Activated T-helper 1 cell treated with anti-CD3 and anti-CD28 coated beads, Interleukin-2, amount 50 U/mL, for 16 hours (primary cell): ENCODE measurements at regions not wholly inside any gene's neighbourhood (a gene's known extent, or its start where the extent isn't known, plus 50 kb on each side); places are given as distances from the start of the nearest gene placed in this dataset.
"Not testable (repeated sequence)": the region's sequence is repeated elsewhere in the genome, so short reads cannot be mapped to it uniquely, and the experiment has no call there.

Source experiments
- DNase-seq, 2 donors: peaks; one replicate each; pipeline ENCODE4 v3.0.0-alpha.2; 2020; ENCODE audit warnings: low read depth in 1 of 2, low spot score in 1 of 2

DNA sequence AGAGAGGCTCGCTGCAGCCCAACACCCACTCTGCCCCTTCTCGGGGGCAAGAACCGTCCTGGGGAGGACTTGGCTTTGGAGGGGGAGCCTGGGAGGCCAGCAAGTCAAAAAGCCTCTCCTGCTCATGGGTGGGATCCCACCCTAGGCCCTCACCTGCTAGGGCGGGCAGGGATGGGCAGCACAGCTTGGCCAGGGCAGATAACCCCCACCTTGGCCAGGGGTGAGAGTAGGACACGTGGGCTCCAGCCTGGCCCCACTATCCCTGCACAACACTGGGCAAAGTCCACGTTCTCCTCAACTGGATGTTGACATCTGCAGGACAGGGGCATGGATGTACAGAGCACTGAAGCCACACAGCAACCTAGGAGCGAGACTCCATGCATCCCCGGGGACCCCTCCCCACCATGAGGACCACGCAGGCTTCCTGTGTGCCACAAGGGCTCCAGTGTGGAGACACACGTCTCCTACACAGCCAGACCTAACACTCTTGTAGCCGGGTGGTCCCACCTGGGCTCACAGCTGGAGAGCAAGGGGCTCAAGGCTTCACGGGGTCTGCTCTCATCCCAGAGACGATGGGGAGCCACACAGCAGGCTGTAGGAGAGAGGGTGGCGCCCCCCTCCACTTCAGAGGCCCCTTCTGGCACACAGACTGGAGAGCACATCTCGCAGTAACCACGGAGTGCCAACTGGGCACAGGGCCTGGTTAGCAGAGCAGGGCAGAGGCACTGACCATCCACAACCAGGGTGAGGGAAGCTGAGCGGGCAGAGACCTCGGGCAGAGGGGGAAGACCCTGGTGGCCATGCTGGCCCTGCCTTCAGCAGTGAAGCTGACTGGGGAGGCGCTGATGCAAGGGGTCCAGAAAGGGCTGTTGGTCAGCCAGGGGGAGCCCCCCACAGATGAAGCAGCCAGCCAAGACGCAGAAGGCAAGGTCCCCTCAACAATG lies 171.1 kb downstream of the CRYBB2 start:
- no peak for DNase-seq

DNA sequence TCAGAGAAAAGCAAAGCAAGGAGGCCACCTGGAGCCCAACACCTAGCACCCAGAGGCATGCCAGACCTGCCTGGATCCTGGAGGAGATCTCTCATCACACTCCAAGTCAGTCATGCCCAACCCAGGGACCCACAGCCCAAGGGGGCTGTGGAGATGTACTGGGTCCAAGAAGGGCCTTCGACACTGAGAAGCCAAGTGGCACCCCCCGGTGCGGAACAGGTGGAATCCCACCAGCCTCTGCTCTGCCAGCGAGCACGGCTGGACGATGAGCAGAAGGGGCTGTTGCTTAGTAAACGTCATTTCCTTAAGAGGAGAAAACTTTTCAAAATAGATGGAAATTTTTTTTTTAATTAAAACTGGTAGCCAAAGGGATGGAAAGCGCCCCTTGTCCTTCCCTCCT lies 171.9 kb upstream of the GRK3 start:
- no peak for DNase-seq

DNA sequence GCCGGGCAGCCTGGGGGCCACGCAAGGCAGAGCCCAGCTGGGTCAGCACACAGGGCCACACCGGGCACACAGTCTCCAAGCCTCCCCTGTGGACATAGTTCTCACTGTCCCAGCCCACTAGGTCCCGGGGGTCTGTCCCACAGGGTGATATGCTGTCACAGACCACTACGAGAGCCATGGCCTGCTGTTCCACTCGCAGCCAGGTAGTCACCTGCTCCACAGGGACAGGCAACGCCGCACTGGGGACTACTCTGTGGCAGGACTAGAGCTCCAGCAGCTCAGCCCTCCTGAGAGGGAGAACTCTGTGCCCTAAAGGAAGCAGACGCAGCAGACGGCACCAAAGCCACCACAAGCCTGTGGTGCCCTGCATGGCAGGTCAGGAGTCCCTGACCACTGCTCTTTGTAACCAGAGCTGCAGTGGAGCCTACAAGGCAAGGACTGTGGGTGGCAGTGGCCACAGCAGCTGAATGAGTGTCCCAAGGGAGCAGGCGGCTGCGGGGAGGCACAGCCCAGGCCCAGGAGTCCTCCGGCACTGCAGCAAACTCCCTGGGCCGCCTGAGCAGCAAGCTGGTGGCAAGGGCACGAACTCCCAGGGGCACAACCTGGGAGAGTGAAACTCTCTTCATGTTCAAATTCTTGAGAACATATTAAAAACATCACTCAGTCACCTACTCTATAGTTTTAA lies 171.2 kb upstream of the GRK3 start:
- DNase-seq: no peak

- no peak for DNase-seq
Observed at GRCh38 chr22:25395468-25395867, 169.0 kb upstream of the GRK3 start.

DNA sequence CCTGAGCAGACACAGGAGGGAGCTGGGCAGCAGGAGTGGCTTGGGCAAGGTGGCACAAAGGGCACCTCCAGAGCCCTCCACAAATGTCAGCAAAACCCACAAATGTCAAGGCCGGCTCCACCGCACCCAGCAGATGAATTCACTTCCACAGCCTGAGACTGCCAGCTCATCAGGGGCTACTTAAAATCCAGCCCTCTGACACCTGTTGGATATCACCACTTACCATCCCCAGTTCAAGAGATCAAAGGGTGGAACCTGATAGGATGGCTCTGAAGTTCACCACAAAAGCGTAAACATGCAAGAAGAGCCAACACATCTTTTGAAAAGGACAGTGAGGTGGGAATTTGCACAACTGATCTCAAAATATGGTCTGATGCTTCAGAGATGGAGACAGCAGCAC lies 168.6 kb upstream of the GRK3 start:
- DNase-seq: no peak

GRCh38 chr22:25396615-25397200 lies 167.8 kb upstream of the GRK3 start:
- no peak for DNase-seq

DNA sequence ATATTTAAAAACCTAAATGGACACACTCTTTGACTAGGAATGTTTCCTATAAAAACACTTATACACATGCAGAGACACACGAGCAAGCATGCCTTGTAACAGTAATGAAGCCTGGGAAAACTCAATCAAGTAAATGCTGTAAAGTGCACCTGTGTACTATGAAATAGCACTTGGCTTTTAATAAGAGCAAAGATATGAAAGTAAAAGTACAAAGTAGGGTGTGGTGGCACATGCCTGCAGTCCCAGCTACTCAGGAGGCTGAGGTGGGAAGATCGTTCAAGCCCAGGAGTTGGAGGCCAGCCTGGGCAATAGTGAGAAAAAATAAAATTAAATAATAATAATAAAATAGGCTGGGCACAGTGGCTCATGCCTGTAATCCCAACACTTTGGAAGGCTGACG lies 166.9 kb upstream of the GRK3 start:
- DNase-seq: no peak

DNA sequence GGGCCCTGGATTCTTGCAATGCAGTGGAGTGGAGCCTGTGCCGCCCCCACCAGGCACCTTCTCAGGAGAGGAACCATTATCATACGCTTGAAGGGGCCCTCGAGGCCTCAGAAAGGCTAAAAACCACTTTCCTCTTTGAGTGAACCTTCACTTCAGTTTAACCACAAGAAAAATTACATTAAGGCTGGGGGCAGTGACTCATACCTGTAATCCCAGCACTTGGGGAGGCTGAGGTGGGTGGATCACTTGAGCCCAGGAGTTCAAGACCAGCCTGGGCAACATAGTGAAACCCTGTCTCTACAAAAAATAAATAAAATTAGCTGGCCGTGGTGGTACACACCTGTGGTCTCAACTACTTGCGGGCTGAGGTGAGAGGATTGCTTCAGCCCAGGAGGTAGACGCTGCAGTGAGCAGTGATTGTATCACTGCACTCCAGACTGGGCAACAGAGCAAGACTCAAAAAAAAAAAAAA lies 165.8 kb upstream of the GRK3 start:
- not testable (repeated sequence) for DNase-seq

DNA sequence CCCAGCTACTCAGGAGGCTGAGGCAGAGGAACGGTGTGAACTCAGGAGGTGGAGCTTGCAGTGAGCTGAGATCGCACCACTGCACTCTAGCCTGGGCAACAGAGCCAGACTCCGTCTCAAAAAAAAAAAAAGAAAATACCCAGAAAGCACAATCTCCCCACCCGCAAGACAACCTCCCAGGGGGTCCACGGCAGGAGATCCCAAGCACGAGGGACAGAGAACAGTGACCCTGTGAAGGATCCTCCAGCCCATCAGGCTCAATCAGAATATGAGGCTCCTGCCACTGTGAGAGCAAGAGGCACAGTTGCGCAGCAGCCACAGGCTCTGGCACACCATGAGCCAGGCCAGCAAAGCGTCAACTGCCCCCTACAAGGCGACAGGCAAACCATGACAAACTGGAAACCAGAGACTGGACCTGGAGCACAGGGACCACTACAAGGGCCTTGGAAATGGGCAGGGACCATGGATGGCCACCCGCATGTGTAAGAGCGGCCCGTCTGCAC lies 164.8 kb upstream of the GRK3 start:
- DNase-seq: no peak

DNA sequence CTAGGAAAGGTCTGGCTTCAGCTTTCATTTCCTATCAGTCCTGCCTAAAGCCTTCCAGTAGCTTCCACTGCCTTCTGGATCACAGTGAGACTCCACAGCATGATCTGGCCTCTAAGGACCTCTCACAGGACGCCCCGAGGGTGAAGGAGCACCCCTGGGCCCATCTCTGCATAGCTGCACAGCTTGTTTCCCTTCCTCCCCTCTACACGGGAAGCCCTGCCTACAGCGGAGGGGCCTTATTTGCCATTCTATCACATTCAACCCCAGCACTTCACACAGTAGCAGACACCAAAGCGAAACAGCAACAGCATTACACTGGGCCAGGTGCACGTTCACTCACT lies 162.3 kb upstream of the GRK3 start:
- no peak for DNase-seq

GRCh38 chr22:25402501-25403283 lies 161.8 kb upstream of the GRK3 start:
- DNase-seq: no peak

- DNase-seq: no peak
Observed at GRCh38 chr22:25403284-25403810, 161.1 kb upstream of the GRK3 start.

DNA sequence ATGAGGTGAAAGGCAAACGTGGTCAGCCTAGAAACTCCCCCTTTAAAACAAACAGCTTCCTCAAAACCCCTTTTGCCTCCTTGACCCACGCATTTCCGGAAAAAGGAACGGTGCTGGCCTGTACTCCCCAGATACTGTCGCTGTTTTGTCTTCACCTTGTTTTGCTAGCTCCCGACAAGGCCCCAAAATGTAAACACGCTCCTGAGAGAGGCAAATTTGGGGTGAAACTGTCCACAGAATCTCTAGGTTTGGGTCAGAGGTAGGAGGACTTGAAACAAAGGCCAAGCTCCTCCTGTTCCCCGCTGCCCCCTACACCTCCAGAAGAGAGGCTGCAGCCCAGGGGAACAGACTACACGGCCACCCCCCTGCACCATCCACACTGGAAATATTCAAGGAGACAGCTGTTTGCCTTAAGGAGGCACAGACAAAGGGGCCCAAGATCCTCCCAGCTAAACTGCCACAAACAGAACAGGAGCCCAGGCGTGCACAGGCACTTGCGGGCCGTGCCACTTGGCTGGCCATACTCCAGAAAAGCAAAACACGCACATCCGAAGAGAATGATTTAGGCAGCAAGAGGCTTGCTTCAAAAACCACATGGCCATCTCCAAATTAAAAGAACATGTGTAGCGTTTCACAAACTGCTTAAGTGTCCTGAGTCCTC lies 160.5 kb upstream of the GRK3 start:
- no peak for DNase-seq

- no peak for DNase-seq
Observed at GRCh38 chr22:25404556-25404927, 159.9 kb upstream of the GRK3 start.

- DNase-seq: peak; percentile 33 to 34
Observed at GRCh38 chr22:25404928-25405816, 159.3 kb upstream of the GRK3 start.

DNA sequence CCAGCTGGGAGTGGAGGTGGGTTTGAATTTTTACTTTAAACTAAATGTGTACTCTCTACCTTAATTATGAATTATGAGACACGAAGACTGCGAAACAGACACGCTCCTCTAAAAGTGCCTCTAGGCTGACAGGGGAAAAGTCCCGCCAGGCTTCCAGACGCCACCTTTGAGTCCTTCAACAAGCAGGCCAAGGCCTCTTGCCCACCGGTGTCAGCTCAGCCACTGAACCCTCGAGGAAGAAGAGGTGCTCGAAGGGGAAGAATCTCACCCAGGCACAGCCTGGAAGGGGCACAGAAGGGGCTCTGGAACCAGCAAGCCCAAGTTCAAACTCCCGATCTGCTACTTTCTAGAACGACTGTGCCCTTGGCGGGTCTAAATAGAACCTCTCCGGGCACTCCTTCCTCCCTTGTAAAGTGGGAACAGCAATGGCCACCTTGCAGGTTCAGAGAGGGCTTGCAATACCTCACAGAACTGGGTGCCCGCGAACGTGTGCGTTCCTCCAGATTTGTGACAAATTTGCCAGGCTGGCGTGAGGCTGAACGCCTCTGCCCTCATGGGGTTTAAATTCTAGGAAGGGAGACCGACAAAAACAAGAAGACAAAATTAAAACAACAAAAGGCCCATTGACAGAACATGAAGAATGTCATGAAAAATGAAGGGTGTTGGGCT lies 158.5 kb upstream of the GRK3 start:
- no peak for DNase-seq

GRCh38 chr22:25406510-25407210 lies 157.8 kb upstream of the GRK3 start:
- DNase-seq: no peak

DNA sequence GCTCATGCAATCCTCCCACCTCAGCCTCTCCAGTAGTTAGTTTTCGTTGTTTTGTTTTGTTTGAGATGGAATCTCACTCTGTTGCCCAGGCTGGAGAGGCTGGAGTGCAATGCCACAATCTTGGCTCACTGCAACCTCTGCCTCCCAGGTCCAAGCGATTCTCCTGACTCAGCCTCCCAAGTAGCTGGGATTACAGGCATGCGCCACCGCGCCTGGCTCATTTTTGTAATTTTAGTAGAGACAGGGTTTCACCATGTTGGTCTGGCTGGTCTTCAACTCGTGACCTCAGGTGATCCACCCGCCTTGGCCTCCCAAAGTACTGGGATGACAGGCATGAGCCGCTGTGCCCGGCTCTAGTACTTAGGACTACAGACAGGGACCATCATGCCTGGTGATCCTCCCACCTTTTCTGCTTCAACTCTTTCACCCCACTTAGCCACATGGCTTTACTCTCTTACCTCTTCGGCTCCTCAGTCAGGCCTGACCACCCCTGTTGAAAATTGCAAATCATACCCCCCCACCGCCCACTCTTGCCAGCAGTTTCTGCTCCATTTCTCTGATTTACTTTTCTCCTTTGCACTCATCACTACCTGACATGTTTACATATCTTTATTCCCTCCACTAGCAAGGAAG lies 157.1 kb upstream of the GRK3 start:
- DNase-seq: no peak
